ENCODE measurements at regions not wholly inside any gene's neighbourhood (a gene's known extent, or its start where the extent isn't known, plus 50 kb on each side); places are given as distances from the start of the nearest gene placed in this dataset.

DNA sequence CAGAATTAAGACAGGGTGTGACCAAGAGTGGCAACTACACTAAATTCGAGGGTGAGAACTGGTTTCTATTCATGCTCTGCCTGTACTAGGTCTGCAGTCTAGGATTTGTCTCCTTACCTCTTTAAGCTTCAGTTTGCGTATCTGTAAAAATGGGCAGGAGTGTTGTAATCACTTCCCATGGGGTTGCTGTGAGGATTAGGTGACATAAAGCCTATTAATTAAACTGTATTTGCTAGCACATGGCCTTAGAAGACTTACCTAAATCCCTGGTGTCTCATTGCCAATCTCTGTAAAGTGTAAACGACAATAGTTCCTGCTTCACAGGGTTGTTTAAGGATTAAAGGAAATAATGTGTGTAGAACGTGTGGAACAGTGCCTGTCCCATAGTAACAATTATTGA, 193.6 kb downstream of the DRD1 start:
- TF ChIP-seq, protein P1, sequence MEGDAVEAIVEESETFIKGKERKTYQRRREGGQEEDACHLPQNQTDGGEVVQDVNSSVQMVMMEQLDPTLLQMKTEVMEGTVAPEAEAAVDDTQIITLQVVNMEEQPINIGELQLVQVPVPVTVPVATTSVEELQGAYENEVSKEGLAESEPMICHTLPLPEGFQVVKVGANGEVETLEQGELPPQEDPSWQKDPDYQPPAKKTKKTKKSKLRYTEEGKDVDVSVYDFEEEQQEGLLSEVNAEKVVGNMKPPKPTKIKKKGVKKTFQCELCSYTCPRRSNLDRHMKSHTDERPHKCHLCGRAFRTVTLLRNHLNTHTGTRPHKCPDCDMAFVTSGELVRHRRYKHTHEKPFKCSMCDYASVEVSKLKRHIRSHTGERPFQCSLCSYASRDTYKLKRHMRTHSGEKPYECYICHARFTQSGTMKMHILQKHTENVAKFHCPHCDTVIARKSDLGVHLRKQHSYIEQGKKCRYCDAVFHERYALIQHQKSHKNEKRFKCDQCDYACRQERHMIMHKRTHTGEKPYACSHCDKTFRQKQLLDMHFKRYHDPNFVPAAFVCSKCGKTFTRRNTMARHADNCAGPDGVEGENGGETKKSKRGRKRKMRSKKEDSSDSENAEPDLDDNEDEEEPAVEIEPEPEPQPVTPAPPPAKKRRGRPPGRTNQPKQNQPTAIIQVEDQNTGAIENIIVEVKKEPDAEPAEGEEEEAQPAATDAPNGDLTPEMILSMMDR (IDR thresholded peaks at IDR 0.05; ENCODE audit: insufficient read depth, low read depth, low read length, missing control alignments): no peak
- DNase-seq (ENCODE audit: low read depth): no peak
- no peak overlapping the region for H3K4me3 ChIP-seq (ENCODE audit: low read depth, low read length)

DNA sequence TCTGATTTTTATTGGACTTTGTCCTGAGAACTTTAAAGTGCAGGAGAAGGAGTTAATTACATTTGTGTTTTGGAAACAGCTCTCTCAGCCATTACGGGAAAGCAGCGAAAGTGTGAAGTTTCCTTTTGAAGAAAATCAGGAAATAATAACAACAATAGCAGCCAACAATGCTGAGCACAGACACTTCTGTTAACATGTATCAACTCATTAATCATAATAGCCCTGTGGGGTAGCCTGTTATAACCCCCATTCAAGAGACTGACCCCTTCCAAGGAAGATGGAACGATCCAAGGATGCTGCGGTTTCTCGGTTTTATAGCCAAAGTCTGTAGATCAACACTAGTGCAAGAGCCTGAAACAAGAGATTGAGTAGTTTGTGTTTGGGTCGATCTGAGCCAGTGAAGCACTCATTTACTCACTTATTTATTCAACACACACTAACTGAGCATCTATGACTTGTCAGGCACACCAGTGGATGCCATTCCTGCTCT, 195.5 kb downstream of the DRD1 start:
- DNase-seq (ENCODE audit: low read depth): no peak
- no peak overlapping the region for H3K4me3 ChIP-seq (ENCODE audit: low read depth, low read length)
- TF ChIP-seq, protein P1 (IDR thresholded peaks at IDR 0.05; ENCODE audit: insufficient read depth, low read depth, low read length, missing control alignments): no peak

DNA sequence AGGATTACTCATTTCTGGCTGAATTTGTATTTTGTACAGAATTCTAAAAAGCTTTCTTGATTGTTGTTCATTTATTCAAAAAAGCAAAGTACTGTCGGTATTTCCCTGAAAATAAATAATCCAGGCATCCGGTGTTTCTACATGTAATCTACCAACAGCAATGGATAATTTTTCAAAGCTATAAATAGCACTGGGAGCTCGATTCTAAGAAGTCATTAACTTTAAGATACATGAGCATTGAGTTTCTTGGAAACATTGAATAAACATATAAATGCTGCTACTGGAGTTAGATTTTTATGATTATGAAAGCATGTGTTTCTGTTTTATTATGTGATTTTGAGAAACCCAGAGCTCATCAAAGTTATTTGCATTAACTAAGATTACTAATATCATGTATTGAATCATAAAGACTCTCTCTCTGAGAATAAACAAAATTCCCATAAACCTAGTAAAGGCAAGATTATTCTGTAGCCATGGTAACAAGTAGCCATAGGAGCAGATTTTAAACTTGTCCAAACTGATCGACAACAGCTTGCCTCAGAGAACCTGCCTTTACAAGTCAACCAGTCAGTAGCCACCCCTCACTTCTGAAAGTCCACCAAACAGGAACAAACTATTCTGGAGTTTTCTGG, 197.0 kb downstream of the DRD1 start:
- TF ChIP-seq, protein P1 (IDR thresholded peaks at IDR 0.05; ENCODE audit: insufficient read depth, low read depth, low read length, missing control alignments): no peak
- no peak for DNase-seq (ENCODE audit: low read depth)
- no peak overlapping the region for H3K4me3 ChIP-seq (ENCODE audit: low read depth, low read length)

DNA sequence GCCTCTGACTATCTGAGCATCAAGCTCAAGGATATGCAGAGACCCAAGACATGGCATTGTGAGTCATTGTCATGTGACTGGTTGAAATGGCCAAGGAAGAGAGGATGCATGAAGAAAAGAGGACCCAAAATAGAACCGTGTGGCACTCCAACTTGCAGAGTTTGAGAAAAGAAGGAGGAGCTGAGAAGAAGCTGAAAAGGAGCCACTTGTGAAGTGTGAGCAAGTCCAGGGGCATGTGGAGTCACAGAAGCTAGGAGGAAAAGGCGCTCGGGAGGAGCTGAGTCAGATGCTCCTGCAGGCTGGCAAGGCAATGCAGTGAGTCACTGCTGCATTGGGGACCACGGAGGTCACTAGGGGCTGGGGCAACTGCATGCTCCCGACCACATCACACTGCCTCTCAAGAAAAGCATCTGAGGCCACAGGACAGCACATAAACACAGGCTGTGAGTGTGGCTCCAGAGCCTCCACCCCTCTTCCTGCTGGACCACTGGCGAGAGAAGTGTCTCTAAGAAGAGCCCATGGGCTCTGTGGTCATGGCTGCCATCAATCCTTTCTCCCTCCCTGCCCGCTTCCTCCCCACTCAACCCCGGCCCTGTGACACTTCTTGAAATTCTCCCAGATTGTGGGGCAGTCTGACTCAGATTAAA, 197.6 kb downstream of the DRD1 start:
- H3K4me3 ChIP-seq (ENCODE audit: low read depth, low read length): no peak overlapping the region
- no peak for DNase-seq (ENCODE audit: low read depth)
- TF ChIP-seq, protein P1 (IDR thresholded peaks at IDR 0.05; ENCODE audit: insufficient read depth, low read depth, low read length, missing control alignments): no peak

DNA sequence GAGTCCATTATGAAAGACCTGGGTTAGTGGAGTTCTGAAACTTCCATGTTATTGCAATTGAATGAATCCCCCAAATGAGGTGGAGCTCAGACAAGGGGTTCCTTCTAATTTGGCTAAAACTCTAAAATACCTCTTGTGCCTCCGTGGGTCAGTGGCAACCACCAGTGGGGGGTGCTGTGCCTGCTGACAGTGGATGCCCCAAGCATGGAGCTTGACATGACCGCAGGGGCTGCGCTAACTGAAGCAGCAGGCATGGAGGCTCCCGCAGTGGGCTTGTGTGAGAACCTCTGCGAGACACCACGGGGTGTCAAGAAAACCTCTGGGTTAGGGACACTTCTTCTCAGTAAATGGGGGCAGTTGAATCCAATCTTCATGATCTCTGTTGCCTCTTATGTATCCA, 200.5 kb downstream of the DRD1 start:
- DNase-seq (ENCODE audit: low read depth): no peak

DNA sequence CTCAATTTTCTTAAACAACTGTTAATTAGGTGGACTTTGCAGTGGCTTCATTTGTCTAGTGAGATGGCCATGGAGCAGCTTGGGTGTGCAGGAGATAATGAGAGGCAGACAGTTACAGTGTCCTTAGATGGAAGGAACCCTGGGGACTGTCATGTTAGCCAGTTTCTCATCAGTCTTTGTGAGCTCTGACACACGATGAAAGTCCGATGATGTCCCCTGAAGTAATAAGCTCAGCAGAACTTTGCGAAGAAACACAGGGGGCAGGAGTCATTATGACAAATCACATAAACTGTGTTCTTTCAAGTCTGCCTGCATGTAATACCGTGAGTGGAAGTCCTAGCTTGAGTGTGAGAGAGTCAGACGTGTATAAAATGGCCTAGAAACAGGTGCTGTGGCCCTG, 201.8 kb downstream of the DRD1 start:
- H3K4me3 ChIP-seq (ENCODE audit: low read depth, low read length): no peak overlapping the region
- TF ChIP-seq, protein P1 (IDR thresholded peaks at IDR 0.05; ENCODE audit: insufficient read depth, low read depth, low read length, missing control alignments): no peak
- DNase-seq (ENCODE audit: low read depth): no peak

More for the DNA sequence above, 200.5 kb downstream of the DRD1 start:
- no peak overlapping the region for H3K4me3 ChIP-seq (ENCODE audit: low read depth, low read length)
- TF ChIP-seq, protein P1 (IDR thresholded peaks at IDR 0.05; ENCODE audit: insufficient read depth, low read depth, low read length, missing control alignments): no peak

Data from GM12865 (cell line).